A549 (cell line): ENCODE measurements at regions not wholly inside any gene's neighbourhood (a gene's known extent, or its start where the extent isn't known, plus 50 kb on each side); places are given as distances from the start of the nearest gene placed in this dataset.

Source experiments
- ATAC-seq, 2 experiments: fragments of 200-7000 bp in 1 of 2; fragments of >200 bp in 1 of 2; cut with Nextera tagmentation in 1 of 2; cut with Tn5 transposase in 1 of 2; 3 replicates each; pipeline versions ENCODE4 v1.8.0 to v1.9.1; 2018 to 2020; ENCODE audit warnings: mild to moderate bottlenecking in 1 of 2, moderate library complexity in 1 of 2
- CTCF ChIA-PET: fragments of 300-600 bp; sonication (Branson Sonifier 250); formaldehyde crosslinking; extraction: SDS; loops from one replicate; lab custom pipeline; 2021; ENCODE audit warnings: antibody characterized with exemption, inconsistent platforms; lab: Yijun Ruan, JAX
- POLR2A ChIA-PET: fragments of 350-600 bp; formaldehyde crosslinking; extraction: SDS; loops from one replicate; lab custom pipeline; 2021; ENCODE audit warnings: antibody characterized with exemption, inconsistent platforms; lab: Yijun Ruan, JAX
- DNase-seq, 2 experiments: peaks; one replicate each; pipeline versions ENCODE4 v3.0.0 to v3.0.0-alpha.2; 2011 to 2016; ENCODE audit warnings: low read depth in 1 of 2, low spot score in 1 of 2
- FAIRE-seq: peaks from 2 replicates; lab custom pipeline; 2011; peaks lifted over from hg19 to GRCh38; lab: Jason Lieb, UNC
- H3K27ac ChIP-seq, 2 experiments: fragments of >200 bp; sonication (Bioruptor Twin); formaldehyde crosslinking; 3 replicates each; pipeline ENCODE4 v1.5.1; 2016 to 2017
- H3K4me1 ChIP-seq: fragments of >200 bp; sonication (Bioruptor Twin); formaldehyde crosslinking; 3 replicates; pipeline ENCODE4 v1.6.1; 2016
- H3K4me2 ChIP-seq: fragments of >200 bp; sonication (Bioruptor Twin); formaldehyde crosslinking; 3 replicates; pipeline ENCODE4 v1.6.1; 2016
- H3K4me3 ChIP-seq: fragments of >200 bp; sonication (Bioruptor Twin); formaldehyde crosslinking; 3 replicates; pipeline ENCODE4 v1.5.1; 2016
- H3K9me3 ChIP-seq: fragments of >200 bp; sonication (Bioruptor Twin); formaldehyde crosslinking; 3 replicates; pipeline ENCODE4 v1.6.1; 2016
- EHF ChIP-seq: fragments of 250-450 bp; sonication (Bioruptor Pico); IDR thresholded peaks from 2 replicates; pipeline ENCODE4 v1.5.0; 2020; ENCODE audit warnings: mild to moderate bottlenecking
- FOSL2 ChIP-seq, 2 experiments: fragments of 450-650 bp in 1 of 2; fragments of >200 bp in 1 of 2; sonication (Bioruptor Twin) in 1 of 2; formaldehyde crosslinking; IDR thresholded peaks; 2 replicates each; pipeline versions ENCODE4 v1.5.0 to v1.6.1; 2016 to 2020; ENCODE audit warnings: mild to moderate bottlenecking in 1 of 2, moderate library complexity in 1 of 2
- FOXS1 ChIP-seq: fragments of 250-450 bp; sonication (Bioruptor Pico); IDR thresholded peaks from 2 replicates; pipeline ENCODE4 v1.5.0; 2020; ENCODE audit warnings: mild to moderate bottlenecking, moderate library complexity
- HMGXB4 ChIP-seq: fragments of 250-450 bp; sonication (Bioruptor Pico); IDR thresholded peaks from 2 replicates; pipeline ENCODE4 v1.5.0; 2021; ENCODE audit warnings: mild to moderate bottlenecking, moderate library complexity, borderline replicate concordance
- HOXB13 ChIP-seq: fragments of 250-450 bp; sonication (Bioruptor Pico); IDR thresholded peaks from 2 replicates; pipeline ENCODE4 v1.5.0; 2020; ENCODE audit warnings: low read depth, mild to moderate bottlenecking, moderate library complexity
- HOXB5 ChIP-seq: fragments of 250-450 bp; sonication (Bioruptor Pico); IDR thresholded peaks from 2 replicates; pipeline ENCODE4 v1.5.0; 2020; ENCODE audit warnings: mild to moderate bottlenecking, moderate library complexity
- MAFK ChIP-seq: fragments of 450-650 bp; IDR thresholded peaks from 2 replicates; pipeline ENCODE4 v1.6.1; 2014; ENCODE audit not compliant: partially characterized antibody
- MYC ChIP-seq: IDR thresholded peaks from 2 replicates; pipeline ENCODE4 v1.6.1; 2012; ENCODE audit warnings: mild to moderate bottlenecking, inconsistent platforms, low read length, improper control_type of control experiment, borderline replicate concordance
- NPAS2 ChIP-seq: fragments of 250-450 bp; sonication (Bioruptor Pico); IDR thresholded peaks from 2 replicates; pipeline ENCODE4 v1.8.0; 2022; ENCODE audit warnings: mild to moderate bottlenecking, moderate library complexity, borderline replicate concordance
- NR3C1 ChIP-seq: fragments of >200 bp; sonication (Bioruptor Twin); formaldehyde crosslinking; IDR thresholded peaks from 3 replicates; pipeline ENCODE4 v1.6.1; 2017
- RARB ChIP-seq: fragments of 250-450 bp; sonication (Bioruptor Pico); IDR thresholded peaks from 2 replicates; pipeline ENCODE4 v1.8.0; 2021; ENCODE audit warnings: mild to moderate bottlenecking, moderate library complexity
- REST ChIP-seq: fragments of 200-600 bp; sonication (generic); IDR thresholded peaks from 2 replicates; pipeline ENCODE4 v1.6.1; 2016; ENCODE audit warnings: antibody characterized with exemption, mild to moderate bottlenecking, moderate library complexity
- RFX5 ChIP-seq: fragments of 450-650 bp; IDR thresholded peaks from 2 replicates; pipeline ENCODE4 v1.7.1; 2014; ENCODE audit warnings: antibody characterized with exemption, mild to moderate bottlenecking, moderate library complexity
- USF2 ChIP-seq: fragments of 450-650 bp; IDR thresholded peaks from 2 replicates; pipeline ENCODE4 v1.6.1; 2014; ENCODE audit warnings: antibody characterized with exemption
- ZSCAN20 ChIP-seq: fragments of 250-450 bp; sonication (Bioruptor Pico); IDR thresholded peaks from 2 replicates; pipeline ENCODE4 v1.8.0; 2022; ENCODE audit warnings: mild to moderate bottlenecking, moderate library complexity
- WGBS: methylation state at CpG from one replicate; pipeline ENCODE4 v1.1.6; 2017; ENCODE audit errors: missing lambda C conversion rate; 5-methylcytosine and 5-hydroxymethylcytosine counted together
- TF ChIP-seq, protein P1 (sequence below): IDR thresholded peaks from 2 replicates; pipeline ENCODE4 v1.6.1; 2012
- TF ChIP-seq, protein P2 (sequence below): fragments of >200 bp; sonication (Bioruptor Twin); formaldehyde crosslinking; IDR thresholded peaks from 2 replicates; pipeline ENCODE4 v1.6.1; 2016
- TF ChIP-seq, protein P3 (sequence below): fragments of 250-450 bp; sonication (Bioruptor Pico); IDR thresholded peaks from 2 replicates; pipeline ENCODE4 v1.5.0; 2020; ENCODE audit warnings: low read depth, mild to moderate bottlenecking, moderate library complexity

DNA sequence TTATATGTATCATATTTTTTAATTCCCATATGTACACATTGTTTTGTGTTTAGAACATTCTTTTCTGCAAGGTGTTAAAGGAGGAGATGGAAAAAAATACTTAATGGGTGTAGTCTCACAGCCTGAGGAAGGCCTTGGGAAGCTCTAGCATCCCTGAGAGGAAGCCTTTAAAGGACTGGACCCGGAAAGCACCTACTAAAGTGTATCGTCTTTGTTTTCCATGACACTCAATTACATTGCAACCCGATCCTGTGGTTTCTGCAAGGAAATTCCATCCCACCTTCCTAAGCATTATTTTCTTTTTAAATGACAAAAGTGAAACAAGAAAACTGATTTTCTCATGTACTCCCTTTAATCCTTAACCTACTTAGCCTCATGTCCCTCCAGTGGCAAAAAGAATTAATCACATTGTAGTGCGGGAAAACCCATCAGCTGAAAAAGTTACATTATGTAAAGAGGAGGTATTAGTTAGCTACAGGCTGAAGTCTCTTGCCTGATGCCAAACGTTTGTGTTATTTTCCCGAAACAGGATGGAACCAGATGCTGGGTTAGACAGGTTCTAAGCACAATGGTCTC, 147.8 kb upstream of the CPSF6 start (continued):
- TF ChIP-seq REST (no peak), ZSCAN20 (no peak), USF2 (no peak), HOXB5 (CRISPR knock-in tag) (no peak), HMGXB4 (CRISPR knock-in tag) (no peak), HOXB13 (CRISPR knock-in tag) (no peak)
- TF ChIP-seq, protein P1, sequence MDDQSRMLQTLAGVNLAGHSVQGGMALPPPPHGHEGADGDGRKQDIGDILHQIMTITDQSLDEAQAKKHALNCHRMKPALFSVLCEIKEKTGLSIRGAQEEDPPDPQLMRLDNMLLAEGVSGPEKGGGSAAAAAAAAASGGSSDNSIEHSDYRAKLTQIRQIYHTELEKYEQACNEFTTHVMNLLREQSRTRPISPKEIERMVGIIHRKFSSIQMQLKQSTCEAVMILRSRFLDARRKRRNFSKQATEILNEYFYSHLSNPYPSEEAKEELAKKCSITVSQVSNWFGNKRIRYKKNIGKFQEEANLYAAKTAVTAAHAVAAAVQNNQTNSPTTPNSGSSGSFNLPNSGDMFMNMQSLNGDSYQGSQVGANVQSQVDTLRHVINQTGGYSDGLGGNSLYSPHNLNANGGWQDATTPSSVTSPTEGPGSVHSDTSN = no peak
- TF ChIP-seq, all 56 proteins: peak for 0

- TF ChIP-seq RARB (no peak), MAFK (no peak), MYC (no peak), FOSL2 (IDR thresholded peaks at IDR 0.05) (no peak), FOSL2 (CRISPR knock-in tag; IDR thresholded peaks at IDR 0.05) (no peak), HOXB5 (CRISPR knock-in tag) (no peak), RFX5 (no peak), NPAS2 (CRISPR knock-in tag) (no peak), NR3C1 (no peak), EHF (no peak), FOXS1 (CRISPR knock-in tag) (no peak)
- TF ChIP-seq, protein P2, sequence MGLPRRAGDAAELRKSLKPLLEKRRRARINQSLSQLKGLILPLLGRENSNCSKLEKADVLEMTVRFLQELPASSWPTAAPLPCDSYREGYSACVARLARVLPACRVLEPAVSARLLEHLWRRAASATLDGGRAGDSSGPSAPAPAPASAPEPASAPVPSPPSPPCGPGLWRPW = no peak
- TF ChIP-seq, protein P3, sequence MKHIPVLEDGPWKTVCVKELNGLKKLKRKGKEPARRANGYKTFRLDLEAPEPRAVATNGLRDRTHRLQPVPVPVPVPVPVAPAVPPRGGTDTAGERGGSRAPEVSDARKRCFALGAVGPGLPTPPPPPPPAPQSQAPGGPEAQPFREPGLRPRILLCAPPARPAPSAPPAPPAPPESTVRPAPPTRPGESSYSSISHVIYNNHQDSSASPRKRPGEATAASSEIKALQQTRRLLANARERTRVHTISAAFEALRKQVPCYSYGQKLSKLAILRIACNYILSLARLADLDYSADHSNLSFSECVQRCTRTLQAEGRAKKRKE (CRISPR knock-in tag) = no peak
- ATAC-seq (no peak), FAIRE-seq (no peak), DNase-seq (no peak)
- WGBS = 95% methylated on average over 4 of the region's 4 CpGs
- H3K9me3 ChIP-seq = no peaks in the 10 kb centered on the region
- no peak overlapping the region for H3K4me3 ChIP-seq
- H3K4me1 ChIP-seq = 0 out of 3 replicates have a peak, but pooled peaks cover 4% of the 10 kb centered on the region
- no peak overlapping the region for H3K27ac ChIP-seq
- CTCF ChIA-PET = interaction anchor here (0.8 to 1.7 kb wide), 4 partner anchors 9 to 194 kb away, joined by 3 to 5 read pairs (median 4); no protein-coding TSS in a partner anchor
- no peak overlapping the region for H3K4me2 ChIP-seq
- POLR2A ChIA-PET = no interaction called here
Measured at GRCh38 chr12:69092137-69092536, 147.2 kb upstream of the CPSF6 start.
